IMR-90 (cell line): ENCODE measurements at regions not wholly inside any gene's neighbourhood (a gene's known extent, or its start where the extent isn't known, plus 50 kb on each side); places are given as distances from the start of the nearest gene placed in this dataset.

Experiments
- ATAC-seq: fragments of 200-7000 bp; cut with Tn5 transposase; 2 replicates; pipeline ENCODE4 v1.9.1; 2020; ENCODE audit warnings: low read depth, mild to moderate bottlenecking, moderate library complexity
- BruUV-seq: library from RNA; stranded (reverse); fragments of 400-500 nt; replicated peaks from 2 replicates; lab custom pipeline; 2021; lab: Mats Ljungman, UMichigan
- CTCF ChIA-PET: fragments of 300-600 bp; formaldehyde crosslinking; extraction: SDS; loops from one replicate; lab custom pipeline; 2021; ENCODE audit warnings: antibody characterized with exemption; lab: Yijun Ruan, JAX
- POLR2A ChIA-PET: fragments of 300-600 bp; sonication (Branson Sonifier 250); formaldehyde crosslinking; loops from one replicate; lab custom pipeline; 2022; ENCODE audit warnings: antibody characterized with exemption; ENCODE audit not compliant: unreplicated experiment; lab: Charles Lee
- DNase-seq: peaks from one replicate; pipeline ENCODE4 v3.0.0; 2013
- H2AFZ ChIP-seq: replicated peaks from 2 replicates; pipeline ENCODE3; 2013; ENCODE audit warnings: low read length, mild to moderate bottlenecking; ENCODE audit not compliant: poor library complexity
- H2AK5ac ChIP-seq: 2 replicates; pipeline ENCODE4 v1.6.1; 2013; ENCODE audit warnings: low read depth, low read length, inconsistent platforms
- H2AK9ac ChIP-seq: replicated peaks from 2 replicates; pipeline ENCODE3; 2013; ENCODE audit warnings: mild to moderate bottlenecking, low read depth, low read length, moderate library complexity; ENCODE audit not compliant: poor library complexity
- H2BK120ac ChIP-seq: 2 replicates; pipeline ENCODE4 v1.6.1; 2013; ENCODE audit warnings: low read depth, low read length, inconsistent platforms
- H2BK15ac ChIP-seq: 3 replicates; pipeline ENCODE4 v1.6.1; 2013; ENCODE audit warnings: low read depth, low read length, inconsistent platforms
- H2BK20ac ChIP-seq: 2 replicates; pipeline ENCODE4 v1.6.1; 2013; ENCODE audit warnings: low read depth, mild to moderate bottlenecking, inconsistent platforms, low read length, moderate library complexity
- H2BK5ac ChIP-seq: 2 replicates; pipeline ENCODE4 v1.6.1; 2013; ENCODE audit warnings: mild to moderate bottlenecking, low read depth, low read length, inconsistent platforms; ENCODE audit not compliant: poor library complexity, severe bottlenecking
- H3K14ac ChIP-seq: replicated peaks from 2 replicates; pipeline ENCODE4 v1.6.1; 2013; ENCODE audit warnings: low read depth, low read length, inconsistent platforms
- H3K18ac ChIP-seq: 2 replicates; pipeline ENCODE4 v1.6.1; 2013; ENCODE audit warnings: low read depth, low read length, control low read depth
- H3K23ac ChIP-seq: 2 replicates; pipeline ENCODE4 v1.6.1; 2013; ENCODE audit warnings: low read depth, low read length, inconsistent platforms
- H3K27ac ChIP-seq: 2 replicates; pipeline ENCODE4 v1.5.1; 2013; ENCODE audit warnings: mild to moderate bottlenecking, control low read depth, low read length; ENCODE audit not compliant: insufficient read depth
- H3K27me3 ChIP-seq: 2 replicates; pipeline ENCODE4 v1.6.1; 2013; ENCODE audit warnings: low read length; ENCODE audit not compliant: control insufficient read depth, insufficient read depth
- H3K36me3 ChIP-seq: 2 replicates; pipeline ENCODE4 v1.6.1; 2013; ENCODE audit warnings: low read length, mixed read lengths; ENCODE audit not compliant: control insufficient read depth, insufficient read depth
- H3K4ac ChIP-seq: 2 replicates; pipeline ENCODE4 v1.6.1; 2013; ENCODE audit warnings: low read depth, low read length, inconsistent platforms
- H3K4me1 ChIP-seq: 2 replicates; pipeline ENCODE4 v1.6.1; 2013; ENCODE audit warnings: low read length, mixed read lengths; ENCODE audit not compliant: control insufficient read depth, insufficient read depth
- H3K4me2 ChIP-seq: 2 replicates; pipeline ENCODE4 v1.6.1; 2013; ENCODE audit warnings: low read depth, mild to moderate bottlenecking, control low read depth, low read length, moderate library complexity
- H3K4me3 ChIP-seq: 2 replicates; pipeline ENCODE4 v1.5.1; 2013; ENCODE audit warnings: low read depth, mild to moderate bottlenecking, control low read depth, low read length, moderate library complexity; ENCODE audit not compliant: insufficient read depth
- H3K56ac ChIP-seq: 2 replicates; pipeline ENCODE4 v1.6.1; 2013; ENCODE audit warnings: low read length, inconsistent platforms; ENCODE audit not compliant: insufficient read depth; ENCODE audit errors: extremely low read depth
- H3K79me1 ChIP-seq, 2 experiments: 2 replicates each; pipeline ENCODE4 v1.6.1; 2013; ENCODE audit warnings: low read length in 2 of 2, inconsistent platforms in 1 of 2, low read depth in 1 of 2
- H3K9ac ChIP-seq: 2 replicates; pipeline ENCODE4 v1.6.1; 2013; ENCODE audit warnings: low read depth, low read length, control low read depth
- H3K9me1 ChIP-seq: 2 replicates; pipeline ENCODE4 v1.6.1; 2013; ENCODE audit warnings: low read length, inconsistent platforms; ENCODE audit not compliant: insufficient read depth
- H3K9me3 ChIP-seq: 2 replicates; pipeline ENCODE4 v1.6.1; 2013; ENCODE audit warnings: low read length; ENCODE audit not compliant: control insufficient read depth, insufficient read depth
- H4K20me1 ChIP-seq: 2 replicates; pipeline ENCODE4 v1.6.1; 2013; ENCODE audit warnings: low read length, inconsistent platforms; ENCODE audit not compliant: insufficient read depth
- H4K5ac ChIP-seq: 2 replicates; pipeline ENCODE4 v1.6.1; 2013; ENCODE audit warnings: mild to moderate bottlenecking, low read depth, low read length, control low read depth
- H4K8ac ChIP-seq, 2 experiments: 2 replicates each; pipeline ENCODE4 v1.6.1; 2013; ENCODE audit warnings: low read depth in 2 of 2, low read length in 2 of 2, control low read depth in 1 of 2, inconsistent platforms in 1 of 2
- H4K91ac ChIP-seq: 2 replicates; pipeline ENCODE4 v1.6.1; 2013; ENCODE audit warnings: low read depth, low read length, inconsistent platforms; ENCODE audit not compliant: insufficient read depth
- POLR2A ChIP-seq: IDR thresholded peaks from 2 replicates; pipeline ENCODE4 v1.6.1; 2012; ENCODE audit warnings: mild to moderate bottlenecking, low read depth, low read length
- RAD21 ChIP-seq: IDR thresholded peaks from 2 replicates; pipeline ENCODE4 v1.6.1; 2012; ENCODE audit warnings: low read length, improper control_type of control experiment
- USF2 ChIP-seq: fragments of 150-350 bp; IDR thresholded peaks from 2 replicates; pipeline ENCODE4 v1.6.1; 2017; ENCODE audit warnings: mild to moderate bottlenecking, antibody characterized with exemption, low read length, low read depth
- WGBS, 2 experiments: methylation state at CpG; one replicate each; pipeline versions ENCODE4 v1.1.5 to v1.1.7; 2013; ENCODE audit warnings: missing lambda C conversion rate in 2 of 2; ENCODE audit not compliant: insufficient read length in 1 of 2; ENCODE audit errors: extremely low coverage in 2 of 2; 5-methylcytosine and 5-hydroxymethylcytosine counted together
- dilution Hi-C: fragments of 300-500 bp; cut with HindIII; formaldehyde crosslinking; loops from one replicate; pipeline ENCODE4 v1.14.3; 2018; ENCODE audit warnings: low sequenced_read_pairs; ENCODE audit not compliant: unreplicated experiment
- in situ Hi-C: fragments of 300-500 bp; cut with MboI; formaldehyde crosslinking; loops from 3 replicates; pipeline ENCODE4 v1.14.3; 2019; ENCODE audit warnings: low sequenced_read_pairs, inconsistent platforms, mixed read lengths
- intact Hi-C: fragments of 100-400 bp; cut with micrococcal nuclease; formaldehyde crosslinking; loops from 2 replicates; pipeline ENCODE4 v1.10.0; 2022

GRCh38 chr20:6295127-6295866, 172.5 kb upstream of the FERMT1 start:
- H3K9me3 ChIP-seq, result no peaks in the 10 kb centered on the region
- no peak overlapping the region for H2BK20ac ChIP-seq
- H4K8ac ChIP-seq, result no peak overlapping the region
- no peak overlapping the region for H3K27ac ChIP-seq
- H4K91ac ChIP-seq, result no peak overlapping the region
- no peak overlapping the region for H3K18ac ChIP-seq
- H3K27me3 ChIP-seq, result no peaks in the 10 kb centered on the region
- H3K14ac ChIP-seq, result no peak overlapping the region
- no peak overlapping the region for H2AK5ac ChIP-seq
- no TSS peak for BruUV-seq
- ATAC-seq, result no peak
- H3K4ac ChIP-seq, result no peak overlapping the region
- dilution Hi-C loops (no loop called here), in situ Hi-C loops (no loop called here), intact Hi-C loops (no loop called here)
- H3K79me1 ChIP-seq, result no peaks in the 10 kb centered on the region
- H3K23ac ChIP-seq, result no peak overlapping the region
- no peak overlapping the region for H2AFZ ChIP-seq
- H3K9ac ChIP-seq, result no peak overlapping the region
- CTCF ChIA-PET, result interaction anchor here (0.7 kb wide), 1 partner anchor 1472 kb away, joined by 3 read pairs; no protein-coding TSS in a partner anchor
- no peak overlapping the region for H2BK120ac ChIP-seq
- no CpG with 5 or more reads among the region's 5 CpGs for WGBS, 2 experiments
- no peak overlapping the region for H2BK5ac ChIP-seq
- H4K20me1 ChIP-seq, result no peaks in the 10 kb centered on the region
- H3K36me3 ChIP-seq, result no peaks in the 10 kb centered on the region
- no peak overlapping the region for H3K56ac ChIP-seq
- POLR2A ChIA-PET, result no interaction called here
- H3K4me2 ChIP-seq, result no peak overlapping the region
- no peak overlapping the region for H2BK15ac ChIP-seq
- no peak for DNase-seq
- TF ChIP-seq POLR2A (no peak), USF2 (no peak), RAD21 (no peak)
- no peaks in the 10 kb centered on the region for H3K4me1 ChIP-seq
- no peak overlapping the region for H2AK9ac ChIP-seq
- no peak overlapping the region for H4K5ac ChIP-seq
- H3K9me1 ChIP-seq, result no peaks in the 10 kb centered on the region
- no peak overlapping the region for H3K4me3 ChIP-seq
